Globus pallidus (tissue), 1 donor: ENCODE measurements at regions not wholly inside any gene's neighbourhood (a gene's known extent, or its start where the extent isn't known, plus 50 kb on each side); places are given as distances from the start of the nearest gene placed in this dataset.
"Not testable (repeated sequence)": the region's sequence is repeated elsewhere in the genome, so short reads cannot be mapped to it uniquely, and the experiment has no call there.

ENCODE experiments used
- DNase-seq: peaks from one replicate; pipeline ENCODE4 v3.0.0-alpha.2; 2015; ENCODE audit warnings: low spot score

- no peak for DNase-seq
These were observed 82.4 kb upstream of the PODXL start for GRCh38 chr7:131638641-131639430.

- DNase-seq: no peak
These were observed 81.4 kb upstream of the PODXL start for GRCh38 chr7:131637859-131638258.

GRCh38 chr7:131636092-131636491, 79.7 kb upstream of the PODXL start:
- DNase-seq: no peak

GRCh38 chr7:131634197-131634596, 77.8 kb upstream of the PODXL start:
- DNase-seq: not testable (repeated sequence)

- DNase-seq: no peak
These were observed 77.0 kb upstream of the PODXL start for GRCh38 chr7:131633342-131633843.

DNA sequence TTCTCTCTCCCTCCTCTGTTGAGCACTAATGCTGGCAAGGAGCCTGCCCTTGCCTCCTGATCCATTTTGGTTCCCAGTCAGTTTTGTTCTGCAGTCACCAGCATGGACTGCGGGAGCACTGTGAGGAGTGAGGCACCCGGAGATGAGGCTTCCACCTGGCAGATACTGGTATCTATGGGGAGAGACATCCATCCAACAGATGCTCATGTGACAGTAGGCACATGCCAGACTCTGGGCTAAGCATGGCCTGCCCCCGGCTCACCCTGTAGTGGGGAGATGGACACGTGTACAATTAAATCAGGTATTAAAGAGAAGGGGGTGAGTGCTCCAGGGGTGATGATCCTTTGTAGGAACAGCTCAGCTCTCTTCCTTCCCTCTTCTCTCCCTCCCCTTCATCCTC, 74.0 kb upstream of the PODXL start:
- DNase-seq: no peak

GRCh38 chr7:131629217-131629882, 72.9 kb upstream of the PODXL start:
- no peak for DNase-seq

DNA sequence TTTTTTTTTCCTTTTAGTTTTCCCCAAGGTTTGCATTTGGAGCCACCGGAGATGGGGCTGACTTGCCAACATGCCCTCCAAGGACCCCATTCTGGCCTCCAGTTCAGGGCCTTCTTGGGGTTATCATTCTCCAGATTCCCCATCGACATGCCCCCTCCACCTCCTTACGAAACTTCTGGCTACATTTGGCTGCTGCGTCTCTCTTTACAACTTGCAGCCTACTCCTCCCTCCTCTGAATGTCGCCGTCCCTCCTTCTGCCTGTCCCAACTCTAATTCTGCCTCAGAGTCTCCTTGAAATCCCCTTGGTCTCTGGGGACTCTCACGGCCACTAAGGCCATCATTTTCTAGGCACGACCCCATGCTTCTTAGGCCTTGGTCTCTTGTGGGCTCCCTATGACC, 72.2 kb upstream of the PODXL start:
- no peak for DNase-seq

GRCh38 chr7:131627735-131628190, 71.3 kb upstream of the PODXL start:
- DNase-seq: no peak

DNA sequence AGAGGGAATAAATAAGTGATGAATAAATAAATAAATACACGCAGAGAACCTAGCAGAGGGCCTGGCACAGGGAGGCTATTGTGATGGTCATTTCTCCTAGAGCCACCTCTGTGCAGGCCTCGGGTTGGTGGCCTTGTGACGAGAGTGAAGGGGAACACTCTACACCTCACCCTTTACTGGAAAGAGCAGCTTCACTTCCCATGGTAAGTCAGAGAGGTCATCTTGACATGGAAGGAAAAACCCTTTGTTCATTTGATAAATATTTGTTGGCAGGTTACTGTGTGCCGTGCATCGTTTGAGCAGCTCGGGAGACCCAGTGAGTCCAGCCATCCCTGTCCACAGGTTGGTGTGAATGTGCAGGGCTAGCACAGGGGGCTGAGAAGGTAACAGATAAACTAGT, 70.2 kb upstream of the PODXL start:
- DNase-seq: no peak

DNA sequence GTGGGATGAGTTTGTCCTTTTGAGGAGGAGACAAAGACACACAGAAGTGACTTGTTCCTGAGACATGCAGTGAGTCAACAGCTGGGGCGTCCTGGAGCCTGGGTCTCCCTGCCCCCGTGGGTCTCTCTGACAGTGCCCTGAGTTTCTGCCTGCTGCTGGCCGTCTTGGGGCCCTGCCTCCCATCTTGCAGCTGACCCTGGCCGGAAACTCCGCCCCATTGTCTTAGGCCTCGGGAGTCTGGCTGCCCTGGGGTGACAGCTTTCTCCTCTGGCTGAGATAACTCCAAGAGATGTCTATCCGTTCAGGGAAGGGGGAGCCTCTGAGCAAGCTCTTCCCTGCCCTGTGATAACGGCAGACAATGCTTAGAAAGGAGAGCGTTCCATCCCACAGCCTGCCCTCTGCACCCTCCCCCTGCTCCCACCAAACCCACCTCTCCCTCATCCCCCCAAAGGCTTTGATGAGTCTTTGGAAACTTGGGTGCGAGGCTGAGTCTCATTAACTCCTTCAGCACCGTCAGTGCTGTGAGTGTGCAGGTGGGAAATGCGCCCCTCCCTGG, 69.5 kb upstream of the PODXL start:
- no peak for DNase-seq

- DNase-seq: not testable (repeated sequence)
These were observed 68.9 kb upstream of the PODXL start for GRCh38 chr7:131625345-131625744.

DNA sequence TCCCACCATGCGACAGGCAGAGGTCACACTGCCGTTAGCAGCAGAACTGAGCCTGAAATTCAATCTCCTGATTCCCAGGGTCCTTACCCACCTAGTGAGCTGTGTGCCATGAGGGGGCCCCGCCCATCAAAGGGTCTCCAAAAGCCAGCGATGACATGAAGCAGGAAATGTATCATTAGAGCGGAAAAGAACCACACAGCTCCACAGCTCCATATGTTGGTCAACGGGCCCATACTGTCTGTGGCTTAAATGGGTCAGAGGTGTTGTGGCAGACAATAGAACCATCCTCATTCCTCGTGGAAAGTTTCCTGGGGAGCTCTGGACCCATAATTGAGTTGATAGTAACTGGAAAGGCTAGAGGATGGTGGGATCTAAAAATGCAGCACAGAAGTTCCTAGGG, 68.1 kb upstream of the PODXL start:
- no peak for DNase-seq

GRCh38 chr7:131623154-131623553, 66.7 kb upstream of the PODXL start:
- DNase-seq: no peak

- no peak for DNase-seq
These were observed 65.2 kb upstream of the PODXL start for GRCh38 chr7:131621652-131622051.

- DNase-seq: no peak
These were observed 64.5 kb upstream of the PODXL start for GRCh38 chr7:131620673-131621609.

DNA sequence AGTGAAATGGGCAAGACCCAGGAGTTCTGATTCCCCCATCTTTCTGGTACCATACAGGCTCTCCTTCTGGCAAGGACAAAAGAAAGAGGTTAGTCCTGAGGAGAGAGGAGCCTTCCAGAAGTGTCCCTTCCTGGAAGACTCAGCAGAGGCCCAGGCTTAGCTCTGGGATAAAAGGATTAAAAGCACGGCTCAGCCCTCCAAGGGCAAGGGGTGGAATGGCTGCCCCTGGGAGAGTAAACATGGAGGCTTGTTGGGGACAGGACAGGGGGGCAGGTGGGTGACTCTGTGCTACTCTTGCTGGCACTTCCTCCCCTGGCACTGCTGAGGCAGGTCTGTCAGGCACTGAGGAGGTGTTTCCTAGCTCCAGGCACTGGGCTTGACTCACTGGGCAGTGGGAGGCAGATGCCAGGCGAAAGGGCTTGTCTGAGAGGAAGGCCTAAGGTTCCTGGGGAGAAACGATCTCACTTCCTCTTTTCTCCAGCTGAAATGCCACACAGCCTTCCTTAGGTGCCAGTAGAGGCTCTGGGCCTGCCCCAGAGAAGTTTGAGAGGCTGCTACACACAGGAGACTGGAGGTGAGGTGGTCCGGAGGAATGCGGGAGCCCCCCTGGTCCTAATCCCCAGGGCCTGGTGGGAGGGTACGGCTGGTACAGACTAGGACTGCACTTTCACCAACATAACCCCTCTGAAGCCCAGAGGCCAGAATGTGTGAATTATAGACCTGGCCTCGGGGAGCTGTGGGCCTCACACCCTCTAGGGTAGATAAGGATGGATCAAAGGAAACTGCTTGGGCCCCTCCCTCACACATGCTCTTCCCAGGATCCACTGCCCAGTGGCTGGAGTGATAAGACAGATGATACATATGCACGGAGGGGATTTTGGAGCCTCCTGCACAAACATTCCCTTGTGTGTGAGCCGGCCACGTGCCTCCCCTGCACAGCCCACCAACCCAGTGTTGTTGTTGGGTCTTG, 63.2 kb upstream of the PODXL start:
- no peak for DNase-seq

DNA sequence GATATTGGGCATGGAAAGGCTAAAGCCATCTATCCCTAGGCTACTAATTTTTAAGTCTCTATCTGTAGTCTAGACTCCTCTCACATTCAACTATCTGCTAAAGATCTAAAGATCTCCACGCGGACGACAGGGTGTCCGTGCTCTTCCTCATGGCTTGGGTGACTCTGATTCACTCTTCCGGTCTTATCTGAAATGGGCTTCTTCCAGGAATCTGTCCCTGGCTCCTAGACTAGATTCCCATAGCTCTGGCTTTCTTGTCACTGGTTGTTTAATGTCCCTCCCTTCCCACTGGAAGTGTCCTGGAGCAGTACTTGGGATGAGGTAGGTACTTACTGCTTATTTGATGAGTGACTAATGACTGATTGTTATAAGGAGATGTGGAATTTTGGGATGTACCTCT, 62.0 kb upstream of the PODXL start:
- DNase-seq: no peak

DNA sequence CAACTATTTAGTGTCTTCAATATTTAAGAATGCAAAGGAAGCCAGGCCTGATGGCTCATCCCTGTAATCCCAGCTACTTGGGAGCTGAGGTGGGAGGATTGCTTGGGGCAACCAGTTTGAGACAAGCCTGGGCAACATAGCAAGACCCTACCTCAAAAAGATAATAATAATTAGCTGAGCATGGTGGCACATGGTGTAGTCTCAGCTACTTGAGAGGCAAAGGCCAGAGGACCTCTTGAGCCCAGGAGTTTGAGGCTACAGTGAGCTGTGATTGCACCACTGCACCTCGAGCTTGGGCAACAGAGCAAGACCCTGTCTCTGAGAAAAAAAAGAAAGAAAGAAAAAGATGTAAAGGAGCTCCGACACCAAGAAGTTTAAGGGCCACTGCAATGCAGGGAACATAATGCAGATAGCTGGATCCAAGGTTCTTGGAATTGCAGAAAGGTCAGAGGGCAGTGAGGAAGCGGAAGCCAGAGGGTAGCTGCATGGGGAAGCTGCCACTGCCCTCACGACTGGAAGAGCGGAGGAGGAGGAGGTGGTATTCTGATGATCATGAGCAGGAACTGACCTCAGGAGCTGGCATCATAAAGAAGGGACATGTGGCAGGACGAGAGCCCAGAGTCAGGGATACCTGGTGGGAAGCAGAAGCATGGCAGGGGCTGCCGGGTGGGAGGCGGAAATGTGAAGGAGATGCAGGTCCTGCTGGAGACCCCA, 60.2 kb upstream of the PODXL start:
- no peak for DNase-seq

DNA sequence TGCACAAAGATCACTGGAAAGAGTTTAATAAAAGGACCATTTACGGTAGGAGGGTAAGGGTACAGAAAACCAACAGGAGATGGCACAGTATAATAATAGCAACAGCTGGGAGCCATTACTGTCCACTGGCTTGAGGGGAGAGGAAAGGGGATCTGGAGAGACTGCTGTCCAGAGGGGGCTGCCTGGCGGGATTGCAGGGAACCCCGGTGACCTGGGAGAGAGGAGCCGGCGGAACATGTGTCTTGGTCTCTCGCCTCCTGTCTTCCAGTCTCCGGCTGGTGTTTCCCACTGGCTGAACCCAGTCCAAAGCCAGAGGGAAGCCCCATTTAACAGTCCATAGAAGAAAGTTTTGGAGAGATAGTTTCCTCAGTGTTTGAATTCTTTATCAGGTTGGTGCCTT, 57.5 kb upstream of the PODXL start:
- no peak for DNase-seq
